Ascending aorta (tissue), 2 donors: ENCODE measurements at regions not wholly inside any gene's neighbourhood (a gene's known extent, or its start where the extent isn't known, plus 50 kb on each side); places are given as distances from the start of the nearest gene placed in this dataset.
"Not testable (repeated sequence)": the region's sequence is repeated elsewhere in the genome, so short reads cannot be mapped to it uniquely, and the experiment has no call there.

Source experiments
- DNase-seq, 2 donors: peaks; one replicate each; pipeline ENCODE4 v3.0.0-alpha.2; 2019; ENCODE audit warnings: low spot score in 2 of 2
- H3K27ac ChIP-seq, 2 donors: fragments of 200-600 bp; sonication (generic); one replicate each; pipeline ENCODE4 v1.5.1; 2016 to 2017; ENCODE audit warnings: mild to moderate bottlenecking in 1 of 2
- H3K27me3 ChIP-seq: fragments of 200-600 bp; sonication (generic); one replicate; pipeline ENCODE4 v1.5.1; 2017
- H3K36me3 ChIP-seq, 2 donors: fragments of 200-600 bp; sonication (generic); one replicate each; pipeline ENCODE4 v1.5.1; 2016
- H3K4me1 ChIP-seq, 2 donors: fragments of 200-600 bp; sonication (generic); one replicate each; pipeline ENCODE4 v1.5.1; 2016 to 2017; ENCODE audit warnings: mild to moderate bottlenecking in 1 of 2
- H3K4me3 ChIP-seq, 2 donors: fragments of 200-600 bp; sonication (generic); one replicate each; pipeline ENCODE4 v1.5.1; 2016 to 2017; ENCODE audit warnings: mild to moderate bottlenecking in 1 of 2
- H3K9me3 ChIP-seq, 2 donors: fragments of 200-600 bp; sonication (generic); one replicate each; pipeline ENCODE4 v1.5.1; 2016
- CTCF ChIP-seq, 3 experiments: fragments of 200-600 bp in 2 of 3; fragments of 450-650 bp in 1 of 3; sonication (generic) in 2 of 3; IDR thresholded peaks; one replicate each; pipeline ENCODE4 v1.5.1; 2016 to 2019; ENCODE audit warnings: antibody characterized with exemption in 3 of 3, mild to moderate bottlenecking in 1 of 3, moderate library complexity in 1 of 3
- intact Hi-C: fragments of 100-400 bp; cut with DNase I; formaldehyde crosslinking; loops from one replicate; pipeline ENCODE4 v1.15.1; 2023

DNA sequence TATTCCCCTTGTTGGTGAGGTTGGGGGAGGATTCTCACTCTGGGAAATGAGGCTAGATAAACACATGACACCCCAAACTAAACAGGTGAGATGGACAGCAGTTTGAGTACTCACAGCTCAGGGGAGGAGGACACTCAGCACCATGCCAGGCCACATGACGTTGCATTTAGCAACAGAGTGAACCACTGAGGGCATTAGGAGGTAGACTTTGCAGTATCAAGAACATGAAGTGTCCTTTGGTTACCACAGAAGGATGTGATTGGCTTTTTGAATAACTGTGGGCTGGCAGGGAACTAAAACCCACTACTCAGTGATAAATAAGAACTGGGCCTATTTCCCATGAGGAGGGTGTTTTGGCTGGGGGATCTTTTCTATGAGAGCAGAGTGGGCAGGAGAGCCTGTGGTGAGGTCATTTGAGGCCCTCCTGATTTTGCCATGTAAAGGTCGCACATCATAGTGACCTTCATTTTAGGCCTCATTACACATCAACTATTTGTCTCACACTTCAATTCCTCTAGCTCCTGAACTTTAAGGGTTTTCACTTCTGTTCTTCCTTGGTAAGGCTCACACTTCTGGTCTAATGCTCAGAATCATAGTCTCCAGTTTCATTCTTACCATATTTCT is 89.8 kb upstream of the PRKD1 start:
- Histone ChIP-seq H3K27me3 (no peaks in the 10 kb centered on the region), H3K4me1 (no peaks in the 10 kb centered on the region), H3K4me3 (no peak overlapping the region), H3K27ac (no peak overlapping the region), H3K9me3 (no peaks in the 10 kb centered on the region), H3K36me3 (no peaks in the 10 kb centered on the region)
- intact Hi-C loops: no loop called here
- TF ChIP-seq CTCF (IDR thresholded peaks at IDR 0.05): no peak
- DNase-seq: no peak

- Histone ChIP-seq H3K4me1 (no peaks in the 10 kb centered on the region), H3K4me3 (no peak overlapping the region), H3K9me3 (no peaks in the 10 kb centered on the region), H3K27ac (no peak overlapping the region), H3K27me3 (no peaks in the 10 kb centered on the region), H3K36me3 (no peaks in the 10 kb centered on the region)
- no peak for TF ChIP-seq CTCF (IDR thresholded peaks at IDR 0.05)
- intact Hi-C loops: no loop called here
- DNase-seq: no peak
Observed at GRCh38 chr14:30020271-30020670, 92.6 kb upstream of the PRKD1 start.

DNA sequence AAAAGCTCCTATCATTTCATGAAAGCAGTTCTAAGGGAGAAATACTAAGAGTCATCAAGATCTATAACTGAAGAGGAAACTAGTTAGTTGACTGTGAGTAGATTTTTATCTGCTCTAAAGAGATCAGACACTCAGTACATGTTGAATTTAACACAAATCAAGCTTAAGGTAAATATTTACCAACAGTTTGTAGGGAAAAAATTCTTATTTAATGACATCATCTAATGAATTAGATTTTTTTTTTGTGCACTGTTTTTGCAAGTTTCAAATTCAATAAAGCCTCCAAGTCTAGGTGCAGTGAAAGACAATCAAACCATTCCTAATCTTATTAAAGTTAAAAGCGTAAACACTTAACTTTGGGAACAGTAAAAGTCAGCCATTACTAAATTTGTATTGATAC is 93.0 kb upstream of the PRKD1 start:
- H3K27me3 ChIP-seq: no peaks in the 10 kb centered on the region
- no peaks in the 10 kb centered on the region for H3K4me1 ChIP-seq
- H3K4me3 ChIP-seq: no peak overlapping the region
- no peak for TF ChIP-seq CTCF (IDR thresholded peaks at IDR 0.05)
- no peak for DNase-seq
- no peaks in the 10 kb centered on the region for H3K36me3 ChIP-seq
- H3K9me3 ChIP-seq: no peaks in the 10 kb centered on the region
- intact Hi-C loops: no loop called here
- H3K27ac ChIP-seq: no peak overlapping the region

GRCh38 chr14:30023350-30023749 is 95.7 kb upstream of the PRKD1 start:
- H3K36me3 ChIP-seq, H3K4me3 ChIP-seq, intact Hi-C loops, H3K4me1 ChIP-seq, H3K27me3 ChIP-seq, H3K27ac ChIP-seq, H3K9me3 ChIP-seq, DNase-seq: not testable (repeated sequence)

DNA sequence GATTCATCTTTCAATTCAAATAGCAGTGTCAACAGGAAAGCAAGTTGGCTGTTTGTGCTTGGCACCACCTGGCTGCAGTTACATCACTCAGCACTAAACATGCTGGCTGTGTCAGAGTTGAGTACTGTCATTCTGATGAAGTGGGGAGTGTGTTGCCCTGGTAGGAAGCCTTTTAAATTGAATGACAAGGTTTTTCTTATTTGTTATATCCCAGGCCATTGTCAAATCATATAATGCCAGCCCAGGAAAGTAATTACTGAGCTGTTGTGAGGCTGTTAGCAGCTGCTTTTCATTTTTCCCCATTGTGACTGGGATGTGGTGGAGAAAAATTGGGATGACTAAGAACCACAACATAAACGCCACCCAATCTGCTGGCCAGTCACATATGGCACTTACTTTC is 106.5 kb upstream of the PRKD1 start:
- DNase-seq: no peak
- H3K36me3 ChIP-seq: no peaks in the 10 kb centered on the region
- intact Hi-C loops: no loop called here
- H3K4me3 ChIP-seq: no peak overlapping the region
- H3K27ac ChIP-seq: no peak overlapping the region
- H3K4me1 ChIP-seq: no peaks in the 10 kb centered on the region
- no peaks in the 10 kb centered on the region for H3K27me3 ChIP-seq
- H3K9me3 ChIP-seq: peaks cover 0 to 11% of the 10 kb centered on the region in 2 donors
- no peak for TF ChIP-seq CTCF (IDR thresholded peaks at IDR 0.05)

GRCh38 chr14:30035361-30035760 is 107.7 kb upstream of the PRKD1 start:
- Histone ChIP-seq H3K4me3 (no peak overlapping the region), H3K27me3 (no peaks in the 10 kb centered on the region), H3K9me3 (peaks cover 0 to 3% of the 10 kb centered on the region in 2 donors), H3K4me1 (no peaks in the 10 kb centered on the region), H3K36me3 (no peaks in the 10 kb centered on the region), H3K27ac (no peak overlapping the region)
- no peak for DNase-seq
- TF ChIP-seq CTCF (IDR thresholded peaks at IDR 0.05): no peak
- intact Hi-C loops: no loop called here
